Spinal cord (tissue), 9 donors: ENCODE measurements at regions not wholly inside any gene's neighbourhood (a gene's known extent, or its start where the extent isn't known, plus 50 kb on each side); places are given as distances from the start of the nearest gene placed in this dataset.

Source experiments
- DNase-seq, 6 donors: peaks; one replicate each; pipeline versions ENCODE4 v3.0.0 to v3.0.0-alpha.2; 2013 to 2015; ENCODE audit warnings: low spot score in 6 of 6, low read depth in 4 of 6
- H3K27ac ChIP-seq: one replicate; pipeline ENCODE4 v1.5.1; 2013; ENCODE audit warnings: low read depth, low read length, control low read depth
- H3K27me3 ChIP-seq: one replicate; pipeline ENCODE4 v1.6.1; 2013; ENCODE audit warnings: low read length; ENCODE audit not compliant: control insufficient read depth, insufficient read depth
- H3K36me3 ChIP-seq: one replicate; pipeline ENCODE4 v1.6.1; 2013; ENCODE audit warnings: low read length; ENCODE audit not compliant: control insufficient read depth, insufficient read depth
- H3K4me1 ChIP-seq: one replicate; pipeline ENCODE4 v1.6.1; 2013; ENCODE audit warnings: low read length; ENCODE audit not compliant: control insufficient read depth, insufficient read depth
- H3K4me3 ChIP-seq: one replicate; pipeline ENCODE4 v1.5.1; 2013; ENCODE audit warnings: low read depth, low read length, control low read depth
- H3K9me3 ChIP-seq: one replicate; pipeline ENCODE4 v1.6.1; 2013; ENCODE audit warnings: low read length; ENCODE audit not compliant: control insufficient read depth, insufficient read depth
- WGBS: methylation state at CpG from one replicate; pipeline ENCODE4 v1.1.5; 2013; ENCODE audit warnings: missing lambda C conversion rate; ENCODE audit not compliant: insufficient coverage; 5-methylcytosine and 5-hydroxymethylcytosine counted together
- donor health status: healthy.

GRCh38 chr3:87615506-87615905 lies 339.1 kb upstream of the POU1F1 start:
- Histone ChIP-seq H3K4me3 (no peak overlapping the region), H3K9me3 (peaks cover 4% of the 10 kb centered on the region), H3K4me1 (no peaks in the 10 kb centered on the region), H3K27me3 (no peaks in the 10 kb centered on the region), H3K36me3 (no peaks in the 10 kb centered on the region), H3K27ac (no peak overlapping the region)
- 77% methylated on average over 4 of the region's 4 CpGs for WGBS
- no peak for DNase-seq

DNA sequence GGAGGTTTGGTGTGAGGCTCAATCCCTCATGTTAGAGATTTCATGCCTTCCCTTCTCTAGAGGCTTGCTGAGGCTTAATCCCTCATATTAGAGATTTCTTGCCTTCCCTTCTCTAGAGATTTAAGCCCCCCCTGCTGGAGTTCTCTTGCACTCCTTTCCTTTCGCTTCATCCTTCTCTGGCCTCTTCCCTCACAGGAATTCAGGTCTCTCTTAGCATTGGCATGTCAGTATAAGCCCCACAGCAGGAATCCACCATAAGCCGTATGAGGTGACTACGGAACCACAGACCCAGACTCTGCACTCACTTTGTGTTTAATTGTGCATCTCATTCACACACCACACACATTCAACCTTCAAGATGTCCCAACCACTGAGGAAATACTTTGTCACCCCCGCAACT lies 338.6 kb upstream of the POU1F1 start:
- Histone ChIP-seq H3K4me1 (no peaks in the 10 kb centered on the region), H3K27me3 (no peaks in the 10 kb centered on the region), H3K9me3 (peaks cover 4% of the 10 kb centered on the region), H3K27ac (no peak overlapping the region), H3K4me3 (no peak overlapping the region), H3K36me3 (no peaks in the 10 kb centered on the region)
- no peak for DNase-seq
- WGBS, result 98% methylated on average over 4 of the region's 4 CpGs

DNA sequence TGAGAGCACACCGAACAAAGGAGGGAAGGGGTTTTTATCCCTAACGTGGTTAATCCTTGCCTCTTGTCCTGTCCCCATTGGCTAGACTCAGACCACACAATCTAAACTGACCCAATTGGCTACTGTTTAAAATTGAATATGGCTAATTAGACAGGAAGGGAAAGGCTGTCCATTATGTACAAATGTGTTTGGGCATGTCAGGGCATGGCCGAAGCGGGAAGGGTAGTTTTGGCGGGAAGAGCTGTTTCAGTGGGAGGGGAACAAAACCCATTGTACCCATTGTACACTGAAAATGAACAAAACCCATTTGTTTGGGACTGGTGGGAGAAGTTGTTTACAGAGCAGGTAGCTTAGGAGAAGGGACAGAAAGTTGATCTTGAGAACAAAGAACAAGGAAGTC lies 330.9 kb upstream of the POU1F1 start:
- no CpG with 5 or more reads among the region's 5 CpGs for WGBS
- H3K4me1 ChIP-seq, result no peaks in the 10 kb centered on the region
- H3K9me3 ChIP-seq, result no peaks in the 10 kb centered on the region
- DNase-seq, result no peak
- H3K27ac ChIP-seq, result no peak overlapping the region
- H3K36me3 ChIP-seq, result no peaks in the 10 kb centered on the region
- no peaks in the 10 kb centered on the region for H3K27me3 ChIP-seq
- no peak overlapping the region for H3K4me3 ChIP-seq

DNA sequence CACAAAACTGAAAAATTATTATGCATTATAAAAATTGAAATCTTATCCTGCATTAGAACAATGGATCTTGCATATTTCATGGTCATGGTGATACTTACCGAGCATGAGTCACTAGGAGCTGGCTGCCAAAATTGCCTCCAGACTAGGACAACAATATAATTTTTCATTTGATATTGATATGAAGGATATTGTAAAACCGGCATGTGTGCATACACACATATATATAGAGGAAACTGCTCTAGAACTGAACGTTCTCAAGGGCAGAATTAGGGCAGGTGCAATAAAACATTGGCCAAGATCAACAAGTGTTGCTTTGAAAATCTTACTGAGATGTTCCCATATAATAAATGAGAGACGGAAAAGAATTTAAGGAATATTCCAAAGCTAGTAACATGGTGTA lies 319.4 kb upstream of the POU1F1 start:
- no CpG with 5 or more reads among the region's 4 CpGs for WGBS
- H3K27me3 ChIP-seq, result no peaks in the 10 kb centered on the region

GRCh38 chr3:87581240-87581639 lies 304.9 kb upstream of the POU1F1 start:
- H3K36me3 ChIP-seq, result no peaks in the 10 kb centered on the region
- no peak overlapping the region for H3K27ac ChIP-seq
- no peak overlapping the region for H3K4me3 ChIP-seq
- DNase-seq, result peak in 1 of 6 donors; percentile 12
- no peaks in the 10 kb centered on the region for H3K9me3 ChIP-seq
- no CpG with 5 or more reads among the region's 1 CpG for WGBS
- H3K27me3 ChIP-seq, result no peaks in the 10 kb centered on the region
- H3K4me1 ChIP-seq, result no peaks in the 10 kb centered on the region

More for the DNA sequence above, 319.4 kb upstream of the POU1F1 start:
- H3K27ac ChIP-seq, result no peak overlapping the region
- H3K36me3 ChIP-seq, result no peaks in the 10 kb centered on the region
- no peak overlapping the region for H3K4me3 ChIP-seq
- H3K9me3 ChIP-seq, result no peaks in the 10 kb centered on the region
- no peak for DNase-seq
- H3K4me1 ChIP-seq, result no peaks in the 10 kb centered on the region

DNA sequence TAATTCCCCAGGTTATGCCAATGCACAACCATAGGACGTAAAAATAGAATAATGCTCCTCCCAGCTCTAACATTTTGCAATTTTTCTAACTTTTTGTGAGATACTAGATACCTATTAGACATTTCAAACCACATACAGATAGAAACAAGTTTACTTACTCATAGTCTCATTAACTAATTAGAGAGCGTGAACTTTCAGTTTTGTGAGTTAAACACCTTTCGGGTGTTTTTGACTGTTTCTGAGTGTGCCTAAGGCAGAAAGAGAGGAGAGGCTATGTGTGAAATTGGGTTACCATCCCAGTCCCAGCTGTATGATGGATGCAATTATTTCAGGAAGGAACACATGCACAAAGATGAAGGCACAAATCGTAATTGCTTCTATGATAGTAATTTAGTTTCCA lies 300.4 kb upstream of the POU1F1 start:
- Histone ChIP-seq H3K4me1 (no peaks in the 10 kb centered on the region), H3K36me3 (no peaks in the 10 kb centered on the region), H3K27me3 (no peaks in the 10 kb centered on the region), H3K27ac (no peak overlapping the region), H3K9me3 (no peaks in the 10 kb centered on the region), H3K4me3 (no peak overlapping the region)
- WGBS, result 80% methylated on average over 1 of the region's 4 CpGs
- DNase-seq, result no peak

- H3K27ac ChIP-seq, result no peak overlapping the region
- H3K4me3 ChIP-seq, result no peak overlapping the region
- H3K27me3 ChIP-seq, result no peaks in the 10 kb centered on the region
- H3K36me3 ChIP-seq, result no peaks in the 10 kb centered on the region
- DNase-seq, result no peak
- no peaks in the 10 kb centered on the region for H3K4me1 ChIP-seq
- no peaks in the 10 kb centered on the region for H3K9me3 ChIP-seq
- WGBS, result 13% methylated on average over 5 of the region's 5 CpGs
These were observed 299.2 kb upstream of the POU1F1 start for GRCh38 chr3:87575550-87575949.

DNA sequence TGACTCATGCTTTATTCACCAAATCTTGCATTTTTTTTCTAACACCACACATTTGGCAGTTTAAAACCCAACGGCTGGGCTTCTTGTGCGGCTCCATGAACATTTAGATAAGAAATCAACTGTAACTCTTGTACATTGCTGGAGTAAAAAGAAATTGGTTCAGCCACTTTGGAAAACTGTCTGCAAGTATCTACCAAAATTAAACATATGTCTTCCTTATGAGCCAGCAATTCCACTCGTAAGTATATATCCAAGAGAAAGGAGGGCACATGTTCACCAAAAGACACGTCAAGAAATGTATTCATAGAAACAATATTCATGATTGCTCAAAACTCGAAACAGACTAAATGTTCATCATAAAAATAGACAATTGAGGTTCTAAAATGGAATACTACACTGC lies 291.9 kb upstream of the POU1F1 start:
- Histone ChIP-seq H3K27ac (no peak overlapping the region), H3K4me1 (no peaks in the 10 kb centered on the region), H3K27me3 (no peaks in the 10 kb centered on the region), H3K9me3 (no peaks in the 10 kb centered on the region), H3K4me3 (no peak overlapping the region), H3K36me3 (no peaks in the 10 kb centered on the region)
- DNase-seq, result peak in 1 of 6 donors; percentile 60
- WGBS, result 100% methylated on average over 1 of the region's 5 CpGs

DNA sequence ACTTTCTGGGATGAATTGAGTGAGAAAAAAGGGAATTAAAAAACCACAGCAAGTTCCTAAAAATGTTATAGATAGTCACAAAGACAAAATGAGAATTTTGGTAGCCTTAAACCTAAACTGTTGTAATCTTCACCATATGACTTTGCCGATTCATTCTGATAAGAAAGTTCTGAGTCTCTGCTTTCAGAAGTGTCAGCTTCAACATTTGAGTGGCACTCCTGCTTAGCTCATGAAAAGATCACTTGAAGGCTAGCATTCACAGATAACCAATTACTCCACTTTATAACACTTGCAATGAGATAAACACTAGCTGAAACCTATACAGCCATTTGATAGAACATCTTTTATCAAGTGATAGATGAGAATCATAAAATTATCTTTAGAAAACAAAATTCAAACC lies 288.1 kb upstream of the POU1F1 start:
- Histone ChIP-seq H3K4me3 (no peak overlapping the region), H3K9me3 (no peaks in the 10 kb centered on the region), H3K4me1 (no peaks in the 10 kb centered on the region), H3K36me3 (no peaks in the 10 kb centered on the region), H3K27me3 (no peaks in the 10 kb centered on the region), H3K27ac (no peak overlapping the region)
- WGBS, result 100% methylated on average over 1 of the region's 1 CpG
- no peak for DNase-seq

- H3K27ac ChIP-seq, result no peak overlapping the region
- 82% methylated on average over 3 of the region's 4 CpGs for WGBS
- no peaks in the 10 kb centered on the region for H3K27me3 ChIP-seq
- no peaks in the 10 kb centered on the region for H3K4me1 ChIP-seq
- DNase-seq, result no peak
- H3K4me3 ChIP-seq, result no peak overlapping the region
- no peaks in the 10 kb centered on the region for H3K9me3 ChIP-seq
- H3K36me3 ChIP-seq, result no peaks in the 10 kb centered on the region
These were observed 287.3 kb upstream of the POU1F1 start for GRCh38 chr3:87563712-87564111.
